ENCODE measurements at regions not wholly inside any gene's neighbourhood (a gene's known extent, or its start where the extent isn't known, plus 50 kb on each side); places are given as distances from the start of the nearest gene placed in this dataset.
"Not testable (repeated sequence)": the region's sequence is repeated elsewhere in the genome, so short reads cannot be mapped to it uniquely, and the experiment has no call there.

- DNase-seq (ENCODE audit: insufficient read length, low spot score), result no peak
- FAIRE-seq, result no peak
- no peak for TF ChIP-seq TAF1 (IDR thresholded peaks at IDR 0.05; ENCODE audit: low read depth, low read length)
- TF ChIP-seq POLR2AphosphoS5 (IDR thresholded peaks at IDR 0.05; ENCODE audit: low read depth, low read length), result no peak
- no peak for TF ChIP-seq POU2F2 (IDR thresholded peaks at IDR 0.05; ENCODE audit: low read depth, low read length)
Measured at GRCh38 chrX:45815441-45815840, 614.8 kb upstream of the DIPK2B start.

GRCh38 chrX:45811326-45811725 is 610.6 kb upstream of the DIPK2B start:
- DNase-seq (ENCODE audit: insufficient read length, low spot score) (no peak), FAIRE-seq (no peak)
- TF ChIP-seq PAX5 (IDR thresholded peaks at IDR 0.05; ENCODE audit: insufficient read depth, low read length, severe bottlenecking), result no peak
- no peak for TF ChIP-seq TAF1 (IDR thresholded peaks at IDR 0.05; ENCODE audit: low read depth, low read length)
- no peak for TF ChIP-seq POLR2A (IDR thresholded peaks at IDR 0.05; ENCODE audit: low read depth, low read length)
- TF ChIP-seq POLR2AphosphoS5 (IDR thresholded peaks at IDR 0.05; ENCODE audit: low read depth, low read length), result no peak
- TF ChIP-seq POU2F2 (IDR thresholded peaks at IDR 0.05; ENCODE audit: low read depth, low read length), result no peak

- DNase-seq (ENCODE audit: insufficient read length, low spot score) (no peak), FAIRE-seq (no peak)
- TF ChIP-seq SPI1 (IDR thresholded peaks at IDR 0.05; ENCODE audit: low read depth, low read length) (no peak), POLR2AphosphoS5 (IDR thresholded peaks at IDR 0.05; ENCODE audit: low read depth, low read length) (no peak), TAF1 (IDR thresholded peaks at IDR 0.05; ENCODE audit: low read depth, low read length) (no peak), POLR2A (IDR thresholded peaks at IDR 0.05; ENCODE audit: low read depth, low read length) (no peak), PAX5 (IDR thresholded peaks at IDR 0.05; ENCODE audit: insufficient read depth, low read length, severe bottlenecking) (no peak), POU2F2 (IDR thresholded peaks at IDR 0.05; ENCODE audit: low read depth, low read length) (no peak)
Measured at GRCh38 chrX:45807572-45808425, 607.1 kb upstream of the DIPK2B start.

- peak; percentile 94 for FAIRE-seq
- peak; percentile 6 for DNase-seq (ENCODE audit: insufficient read length, low spot score)
- TF ChIP-seq POLR2AphosphoS5 (IDR thresholded peaks at IDR 0.05; ENCODE audit: low read depth, low read length), result no peak
- no peak for TF ChIP-seq PAX5 (IDR thresholded peaks at IDR 0.05; ENCODE audit: insufficient read depth, low read length, severe bottlenecking)
- no peak for TF ChIP-seq TAF1 (IDR thresholded peaks at IDR 0.05; ENCODE audit: low read depth, low read length)
- TF ChIP-seq POU2F2 (IDR thresholded peaks at IDR 0.05; ENCODE audit: low read depth, low read length), result no peak
- TF ChIP-seq SPI1 (IDR thresholded peaks at IDR 0.05; ENCODE audit: low read depth, low read length), result no peak
- no peak for TF ChIP-seq POLR2A (IDR thresholded peaks at IDR 0.05; ENCODE audit: low read depth, low read length)
Measured at GRCh38 chrX:45806410-45807121, 605.9 kb upstream of the DIPK2B start.

- no peak for TF ChIP-seq POLR2AphosphoS5 (IDR thresholded peaks at IDR 0.05; ENCODE audit: low read depth, low read length)
- TF ChIP-seq TAF1 (IDR thresholded peaks at IDR 0.05; ENCODE audit: low read depth, low read length), result no peak
- TF ChIP-seq POU2F2 (IDR thresholded peaks at IDR 0.05; ENCODE audit: low read depth, low read length), result no peak
- TF ChIP-seq SPI1 (IDR thresholded peaks at IDR 0.05; ENCODE audit: low read depth, low read length), result no peak
- no peak for TF ChIP-seq POLR2A (IDR thresholded peaks at IDR 0.05; ENCODE audit: low read depth, low read length)
- TF ChIP-seq PAX5 (IDR thresholded peaks at IDR 0.05; ENCODE audit: insufficient read depth, low read length, severe bottlenecking), result no peak
- DNase-seq (ENCODE audit: insufficient read length, low spot score), result no peak
- peak; percentile 13 for FAIRE-seq
Measured at GRCh38 chrX:45804276-45804675, 603.6 kb upstream of the DIPK2B start.

GRCh38 chrX:45803383-45803921 is 602.8 kb upstream of the DIPK2B start:
- DNase-seq (ENCODE audit: insufficient read length, low spot score) (no peak), FAIRE-seq (no peak)
- TF ChIP-seq PAX5 (IDR thresholded peaks at IDR 0.05; ENCODE audit: insufficient read depth, low read length, severe bottlenecking), result no peak

GRCh38 chrX:45801554-45801953 is 600.9 kb upstream of the DIPK2B start:
- no peak for FAIRE-seq
- DNase-seq (ENCODE audit: insufficient read length, low spot score), result no peak
- TF ChIP-seq TAF1 (IDR thresholded peaks at IDR 0.05; ENCODE audit: low read depth, low read length) (no peak), POLR2AphosphoS5 (IDR thresholded peaks at IDR 0.05; ENCODE audit: low read depth, low read length) (no peak), POLR2A (IDR thresholded peaks at IDR 0.05; ENCODE audit: low read depth, low read length) (no peak), PAX5 (IDR thresholded peaks at IDR 0.05; ENCODE audit: insufficient read depth, low read length, severe bottlenecking) (no peak), POU2F2 (IDR thresholded peaks at IDR 0.05; ENCODE audit: low read depth, low read length) (no peak), SPI1 (IDR thresholded peaks at IDR 0.05; ENCODE audit: low read depth, low read length) (no peak)

GRCh38 chrX:45800746-45801453 is 600.2 kb upstream of the DIPK2B start:
- not testable (repeated sequence) for FAIRE-seq; DNase-seq (ENCODE audit: insufficient read length, low spot score)

- TF ChIP-seq POLR2AphosphoS5 (IDR thresholded peaks at IDR 0.05; ENCODE audit: low read depth, low read length), result no peak
- TF ChIP-seq POLR2A (IDR thresholded peaks at IDR 0.05; ENCODE audit: low read depth, low read length), result no peak
- TF ChIP-seq PAX5 (IDR thresholded peaks at IDR 0.05; ENCODE audit: insufficient read depth, low read length, severe bottlenecking), result no peak
- TF ChIP-seq SPI1 (IDR thresholded peaks at IDR 0.05; ENCODE audit: low read depth, low read length), result no peak
- no peak for TF ChIP-seq TAF1 (IDR thresholded peaks at IDR 0.05; ENCODE audit: low read depth, low read length)
- DNase-seq (ENCODE audit: insufficient read length, low spot score) (no peak), FAIRE-seq (peak; percentile 69)
Measured at GRCh38 chrX:45799576-45799975, 598.9 kb upstream of the DIPK2B start.
